ENCODE measurements at regions not wholly inside any gene's neighbourhood (a gene's known extent, or its start where the extent isn't known, plus 50 kb on each side); places are given as distances from the start of the nearest gene placed in this dataset.

DNA sequence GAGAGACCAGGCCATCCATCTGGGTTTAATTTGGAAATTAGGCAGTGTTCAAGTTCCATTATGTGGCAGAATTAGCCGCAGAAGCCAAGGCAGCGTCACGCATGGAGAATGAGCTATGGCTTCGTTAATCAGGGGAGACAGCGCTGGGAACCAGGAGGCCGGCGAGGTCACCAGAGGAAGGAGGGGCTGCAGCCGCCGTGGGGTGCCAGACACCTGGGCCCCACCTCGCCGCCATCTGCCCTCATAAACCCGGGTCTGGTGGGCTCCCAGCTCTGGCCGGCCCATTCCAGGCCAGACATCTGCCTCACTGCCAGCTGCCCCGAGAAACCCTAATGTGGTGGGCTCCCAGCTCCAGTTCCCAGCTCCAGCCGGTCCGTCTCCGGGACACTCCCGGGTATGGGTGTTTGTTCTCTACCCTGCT lies 676.9 kb downstream of the BRD1 start:
- no peak for DNase-seq (ENCODE audit: low read depth in 4 of 4, low spot score in 3 of 4)

DNA sequence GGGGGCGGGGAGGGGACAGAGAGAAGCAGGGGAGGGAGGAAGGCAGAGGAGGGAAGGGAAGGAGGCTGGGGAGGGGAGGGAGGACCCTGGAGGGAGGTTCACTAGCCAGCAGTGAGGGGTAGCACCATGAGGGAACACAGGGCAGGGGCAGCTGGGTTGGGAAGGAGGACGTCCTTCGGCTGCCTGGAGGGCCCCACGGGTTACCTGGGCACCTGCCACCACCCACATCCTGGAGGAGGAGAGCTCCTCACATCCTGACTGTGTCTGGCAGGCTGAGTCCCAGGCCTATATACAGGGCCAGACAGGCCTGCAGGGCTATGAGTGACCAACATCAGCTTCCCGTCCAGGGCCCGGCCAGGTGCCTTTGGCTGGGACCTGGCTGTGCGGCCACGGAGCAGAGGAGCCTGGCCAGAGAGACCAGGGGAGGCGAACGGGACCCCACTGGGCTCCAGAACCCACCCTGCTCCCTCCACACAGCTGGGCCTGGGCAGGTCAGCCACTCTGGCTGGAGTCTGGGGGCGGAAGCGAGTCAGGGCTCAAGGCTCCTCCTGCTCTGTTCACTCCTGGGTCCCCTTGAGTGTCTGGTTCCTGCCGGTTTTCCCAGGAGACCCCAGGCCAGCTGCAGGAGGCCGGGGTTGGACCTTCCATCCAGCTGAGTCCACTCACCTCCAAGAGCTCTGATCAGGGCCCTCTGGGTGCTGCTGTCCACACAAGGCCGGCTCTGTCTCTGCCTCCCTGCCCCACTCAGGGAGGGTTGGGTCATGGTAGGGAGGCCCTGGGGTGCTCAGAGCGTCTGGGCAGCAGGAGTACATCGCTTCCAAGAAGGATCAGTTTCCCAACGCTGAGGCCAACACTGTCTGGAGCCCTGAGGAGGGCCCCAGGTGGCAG lies 677.7 kb downstream of the BRD1 start:
- DNase-seq (ENCODE audit: low read depth in 4 of 4, low spot score in 3 of 4), result no peak

DNA sequence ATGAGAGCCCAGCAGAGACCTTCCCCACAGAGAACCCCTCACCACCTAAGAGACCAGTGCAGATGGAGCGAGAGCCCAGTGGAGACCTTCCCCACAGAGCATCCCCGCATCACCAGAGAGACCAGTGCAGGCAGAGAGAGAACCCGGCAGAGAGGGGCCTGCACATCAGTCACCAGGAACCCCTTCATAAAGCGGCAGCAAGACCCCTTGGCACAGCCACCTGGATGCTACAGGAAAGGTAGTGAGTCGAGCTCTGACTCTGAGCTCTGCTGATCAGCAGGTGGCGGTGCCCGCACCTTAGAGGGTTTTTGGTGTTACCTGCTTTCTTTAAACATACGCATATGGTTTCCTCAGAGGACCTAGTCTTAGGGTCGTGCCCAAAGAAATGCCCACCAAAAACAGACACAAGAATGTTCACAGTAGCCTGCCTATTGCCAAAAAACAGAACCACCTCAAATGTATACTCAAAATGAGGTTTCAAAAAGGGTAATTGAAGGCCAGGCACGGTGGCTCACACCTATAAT lies 678.7 kb downstream of the BRD1 start:
- no peak for DNase-seq (ENCODE audit: low read depth in 4 of 4, low spot score in 3 of 4)

DNA sequence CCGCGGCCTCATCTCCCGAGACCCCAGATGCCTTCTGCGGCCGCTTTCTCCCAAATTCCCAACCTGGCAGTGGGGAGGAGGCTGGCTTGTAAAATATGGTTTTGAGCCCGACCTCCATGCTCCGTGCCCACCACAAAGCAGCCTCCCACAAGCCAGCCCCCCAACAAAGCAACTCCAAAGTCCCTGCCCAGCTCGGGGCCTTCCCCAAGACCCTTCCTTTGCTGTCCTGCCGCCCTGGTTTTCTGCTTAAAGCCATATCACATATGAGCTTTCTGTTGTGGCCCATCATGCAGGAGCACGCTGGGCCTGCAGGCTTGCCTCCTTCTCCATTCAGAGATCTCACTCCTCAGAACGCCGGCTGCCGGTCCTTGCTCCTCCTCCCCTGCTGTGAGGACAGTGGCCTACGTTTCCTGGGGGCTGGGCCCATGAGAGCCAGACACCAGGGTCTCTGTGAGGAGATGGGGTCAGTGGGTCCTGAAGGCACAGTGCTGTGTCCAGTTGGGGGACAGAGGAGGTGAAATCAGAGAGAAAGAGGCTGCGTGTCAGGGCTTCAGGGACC lies 680.0 kb downstream of the BRD1 start:
- DNase-seq (ENCODE audit: low read depth in 4 of 4, low spot score in 3 of 4), result no peak

DNA sequence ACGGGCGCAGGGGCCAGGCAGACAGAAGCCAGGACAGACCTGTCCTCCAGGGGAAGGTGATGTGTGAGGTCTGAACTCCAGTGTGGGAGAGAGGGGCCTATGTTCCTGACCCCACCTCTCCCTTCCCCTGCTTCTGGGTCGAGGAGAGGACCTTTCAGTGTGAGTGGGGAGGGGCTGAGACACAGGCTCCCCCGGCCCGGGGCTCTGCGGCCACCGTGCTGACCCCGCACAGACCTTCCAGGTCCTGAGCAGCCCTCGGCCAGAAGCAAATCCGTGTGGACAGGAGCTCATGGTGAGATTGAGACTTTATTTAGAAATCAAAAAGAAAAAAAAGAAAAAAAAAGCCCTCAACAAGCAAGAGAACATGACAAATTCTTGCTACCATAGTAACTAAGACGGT lies 680.5 kb downstream of the BRD1 start:
- DNase-seq (ENCODE audit: low read depth in 4 of 4, low spot score in 3 of 4), result no peak

DNA sequence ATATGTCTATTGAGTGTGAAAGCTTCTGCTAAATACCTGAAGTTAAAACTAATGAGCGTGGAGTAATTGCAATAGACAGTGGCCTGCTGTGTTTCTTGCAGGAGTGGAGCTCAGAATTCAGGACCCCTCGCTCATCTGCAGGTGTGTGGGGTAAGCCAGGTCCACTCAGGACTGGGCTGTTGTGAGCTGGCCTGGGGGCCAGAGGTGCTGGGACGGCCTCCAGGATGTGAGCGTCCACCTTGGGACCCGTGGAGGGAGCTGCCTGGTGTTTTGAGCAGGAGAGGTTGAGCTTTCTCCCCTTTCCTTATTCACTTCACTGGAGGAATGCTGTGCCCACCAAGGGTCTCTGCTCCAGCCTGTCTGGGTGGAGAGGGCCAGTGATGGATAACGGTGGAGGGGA lies 681.2 kb downstream of the BRD1 start:
- DNase-seq (ENCODE audit: low read depth in 4 of 4, low spot score in 3 of 4), result no peak

DNA sequence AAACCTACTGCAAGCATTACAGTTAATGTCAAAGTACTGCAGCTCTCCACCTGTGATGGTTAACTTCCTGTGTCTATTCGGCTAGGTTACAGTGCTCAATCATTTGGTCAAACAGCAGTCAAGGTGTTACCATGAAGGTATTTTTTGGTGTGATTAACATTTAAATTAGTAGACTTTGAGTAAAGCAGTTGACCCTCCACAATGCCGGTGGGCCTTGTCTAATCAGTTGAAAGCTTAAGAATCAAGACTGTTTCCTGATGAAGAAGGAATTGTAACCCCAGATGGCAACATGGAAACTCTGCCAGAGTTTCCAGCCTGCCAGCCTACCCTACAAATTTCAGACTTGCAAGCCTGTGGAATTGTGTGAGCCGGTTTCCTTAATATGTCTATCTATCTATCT lies 683.9 kb downstream of the BRD1 start:
- no peak for DNase-seq (ENCODE audit: low read depth in 4 of 4, low spot score in 3 of 4)

DNA sequence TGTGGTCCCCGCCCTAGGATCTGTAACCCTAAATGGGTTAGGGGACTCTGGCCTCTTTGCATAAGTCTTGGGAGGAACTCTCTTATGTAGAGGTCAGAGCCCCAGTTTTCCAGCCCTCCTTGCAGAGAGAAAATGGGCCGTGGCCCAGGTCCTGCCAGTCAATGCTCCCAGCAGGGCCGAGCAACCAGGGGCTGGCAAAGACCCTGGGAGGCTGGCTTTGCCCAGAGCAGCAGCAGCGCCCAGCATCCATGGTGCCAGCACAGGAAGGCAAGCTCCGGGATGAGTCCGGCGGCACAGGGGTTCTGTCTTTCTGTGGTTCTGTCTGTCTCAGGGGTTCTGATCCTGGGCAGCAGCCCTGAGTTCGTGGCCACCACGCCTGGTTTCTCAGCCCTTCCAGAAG lies 684.8 kb downstream of the BRD1 start:
- DNase-seq (ENCODE audit: low read depth in 4 of 4, low spot score in 3 of 4), result no peak

DNA sequence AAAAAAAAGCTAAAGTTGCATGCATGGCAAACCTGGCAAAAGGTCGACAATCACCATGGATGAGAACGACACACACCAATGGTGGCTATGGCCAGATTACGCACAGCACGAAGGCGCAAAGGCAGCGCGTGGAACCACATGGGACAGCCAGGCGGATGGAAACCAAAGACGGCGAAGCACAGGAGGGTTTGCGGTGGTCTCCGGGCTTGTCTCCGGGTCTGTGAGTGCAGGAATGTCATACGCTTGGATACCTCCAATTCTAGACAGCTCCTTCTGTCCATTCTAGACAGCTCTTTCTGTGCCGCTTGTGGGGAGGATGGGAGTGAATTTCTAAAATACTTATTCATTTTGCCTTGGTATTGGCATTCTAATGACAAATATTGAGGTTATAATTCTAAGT lies 685.4 kb downstream of the BRD1 start:
- no peak for DNase-seq (ENCODE audit: low read depth in 4 of 4, low spot score in 3 of 4)

DNA sequence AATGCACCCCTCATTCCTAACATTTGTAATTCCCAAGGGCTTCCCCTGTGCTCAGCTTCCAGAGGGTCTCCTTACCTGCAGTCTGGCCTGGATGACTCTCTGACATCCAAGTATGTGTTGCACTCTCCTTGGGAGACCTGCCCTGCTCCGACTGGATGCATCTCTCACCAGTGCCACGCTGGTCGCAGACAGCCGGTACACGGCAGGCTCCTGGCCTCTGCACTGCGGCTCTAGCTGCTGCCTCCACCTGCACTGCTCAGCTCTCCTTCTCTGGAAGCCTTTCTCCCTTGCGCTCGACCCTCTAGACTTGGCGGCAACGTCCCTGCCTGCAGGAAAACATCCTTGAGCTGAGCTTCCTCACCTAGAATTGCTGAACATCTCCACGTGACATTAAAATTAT lies 685.9 kb downstream of the BRD1 start:
- DNase-seq (ENCODE audit: low read depth in 4 of 4, low spot score in 3 of 4), result no peak

DNA sequence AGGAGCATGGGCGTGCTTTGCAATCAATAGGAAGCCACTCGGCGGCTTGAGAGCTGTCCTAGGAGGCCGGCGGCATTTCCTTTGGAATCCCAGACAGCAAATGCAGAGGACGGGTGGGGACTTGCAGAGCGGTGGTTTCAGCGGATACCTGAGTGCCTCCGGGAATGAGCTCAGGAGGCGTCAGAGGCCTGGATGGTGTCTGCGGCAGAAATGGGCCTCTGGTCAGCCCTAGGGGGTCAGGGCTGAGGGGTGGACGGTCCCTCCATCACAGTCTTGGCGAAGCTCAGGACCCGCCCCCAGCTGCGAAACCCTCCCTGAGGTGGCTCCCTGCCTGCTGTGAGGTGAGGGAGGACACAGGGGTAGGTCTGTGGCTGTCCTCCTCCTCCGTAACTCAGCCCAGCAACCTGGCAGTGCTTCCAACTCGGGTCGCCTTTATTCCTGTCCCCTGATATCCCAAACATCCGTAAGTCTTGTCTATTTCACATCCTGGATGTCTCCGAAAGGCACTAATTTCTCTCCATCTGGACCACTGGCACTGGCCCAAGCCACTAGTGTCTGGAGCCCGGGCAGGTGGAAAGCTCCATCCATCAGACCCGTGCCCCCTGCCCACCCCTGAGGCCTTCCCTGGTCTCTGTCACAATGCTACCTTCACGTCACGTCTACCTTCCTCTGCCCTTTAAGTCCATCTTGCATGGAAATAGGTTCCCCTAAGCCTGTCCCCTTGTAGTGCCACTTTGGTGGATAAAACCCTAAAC lies 686.6 kb downstream of the BRD1 start:
- DNase-seq (ENCODE audit: low read depth in 4 of 4, low spot score in 3 of 4), result no peak

DNA sequence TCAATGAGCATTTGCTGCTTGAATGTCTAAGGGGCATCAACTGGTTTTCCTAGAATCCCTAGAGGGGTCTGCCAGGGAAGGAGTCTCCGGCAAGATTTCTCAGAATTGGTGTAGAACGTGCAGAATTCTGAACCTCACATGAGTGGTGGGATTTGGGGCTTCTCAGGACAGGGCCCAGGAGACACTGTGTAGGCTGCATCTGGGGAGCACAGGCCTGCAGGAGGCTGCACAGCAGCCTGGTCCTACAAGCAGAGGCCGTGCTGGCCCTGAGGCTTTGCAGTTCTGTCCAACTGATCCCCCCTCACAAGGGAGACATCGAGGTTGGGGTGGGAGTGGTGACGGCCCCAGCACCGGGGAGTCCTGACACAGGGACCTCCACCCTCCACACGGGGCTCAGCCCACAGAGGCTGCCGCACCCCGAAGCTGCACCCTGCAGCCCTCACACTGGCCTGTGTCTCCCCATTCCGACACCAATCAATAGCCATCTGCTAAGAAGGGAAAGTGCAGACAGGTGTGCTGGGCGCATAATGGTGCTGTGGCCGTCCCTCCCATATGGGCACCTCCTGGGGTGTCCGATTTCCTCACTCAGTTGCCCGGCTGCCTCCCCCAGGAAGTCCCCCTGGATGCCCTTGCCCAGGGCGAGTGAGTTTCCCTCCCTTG lies 688.1 kb downstream of the BRD1 start:
- no peak for DNase-seq (ENCODE audit: low read depth in 4 of 4, low spot score in 3 of 4)

DNA sequence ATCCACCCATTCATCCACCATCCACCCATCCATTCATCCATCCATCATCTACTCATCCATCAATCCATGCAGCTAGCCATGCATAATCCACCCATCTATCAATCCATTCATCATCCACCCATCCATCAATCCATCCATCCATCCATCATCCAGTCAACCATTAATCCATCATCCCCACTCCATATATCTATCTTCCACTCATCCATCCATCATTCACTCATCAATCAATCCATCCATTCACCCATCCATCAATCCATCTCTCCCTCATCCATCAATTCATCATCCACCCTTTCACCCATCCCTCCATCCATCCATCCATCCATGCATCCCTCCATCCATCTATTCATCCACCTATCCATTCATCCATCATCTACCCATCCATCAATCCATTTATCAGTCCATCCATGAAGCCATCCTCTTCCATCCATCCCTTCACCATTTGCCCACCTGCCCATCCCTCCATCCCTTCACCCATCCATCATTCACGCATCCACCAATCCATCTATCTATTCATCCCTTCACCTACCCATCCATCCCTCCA lies 689.4 kb downstream of the BRD1 start:
- no peak for DNase-seq (ENCODE audit: low read depth in 4 of 4, low spot score in 3 of 4)

DNA sequence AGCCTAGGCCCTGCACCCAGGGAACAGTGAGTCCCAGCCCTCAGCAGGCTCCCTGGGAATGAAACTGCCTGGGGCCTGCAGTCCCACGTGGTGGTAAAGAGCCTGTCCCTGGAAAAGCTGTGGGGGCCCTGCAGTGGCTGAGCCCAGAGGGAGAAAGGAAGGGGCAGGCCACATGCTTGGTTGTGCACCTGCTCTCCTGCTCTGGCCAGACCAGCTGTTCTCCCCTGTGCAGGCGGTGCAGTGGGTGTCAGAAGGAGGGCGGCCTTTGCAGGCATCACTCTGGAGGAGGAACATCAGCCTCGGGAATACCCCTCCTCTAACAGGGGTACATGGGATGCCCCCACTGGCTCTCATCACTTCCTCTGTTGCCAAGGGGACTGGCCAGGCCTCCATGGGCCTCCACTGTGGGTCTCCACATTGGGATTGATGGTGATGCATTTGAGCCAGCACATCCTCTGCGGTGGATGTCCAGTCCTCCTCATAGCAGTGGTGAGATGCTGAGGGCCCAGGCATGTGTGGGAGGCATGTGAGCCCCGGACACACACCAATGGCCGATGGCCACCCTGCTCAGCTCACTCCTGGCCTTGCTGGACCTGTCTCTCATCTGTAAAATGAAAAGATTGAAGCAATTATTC lies 690.4 kb downstream of the BRD1 start:
- no peak for DNase-seq (ENCODE audit: low read depth in 4 of 4, low spot score in 3 of 4)

DNA sequence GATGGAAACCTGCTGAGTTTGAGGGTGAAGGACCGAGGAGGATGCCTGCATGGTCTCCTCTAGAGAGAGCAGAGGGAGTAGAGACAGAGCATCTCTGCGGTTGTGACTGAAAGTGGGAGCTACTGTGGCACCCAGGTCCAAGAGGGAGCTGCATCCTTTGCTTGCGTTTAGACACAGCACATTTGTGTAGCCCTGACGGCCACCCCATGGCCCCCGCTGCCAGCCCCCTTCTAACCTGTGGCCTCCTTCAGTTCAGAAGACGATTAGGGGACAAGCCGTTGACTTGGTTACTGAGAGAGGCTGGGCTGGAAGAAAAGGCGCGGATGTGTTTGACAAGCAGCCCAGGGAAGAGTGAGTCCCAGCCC lies 690.9 kb downstream of the BRD1 start:
- DNase-seq (ENCODE audit: low read depth in 4 of 4, low spot score in 3 of 4), result no peak

DNA sequence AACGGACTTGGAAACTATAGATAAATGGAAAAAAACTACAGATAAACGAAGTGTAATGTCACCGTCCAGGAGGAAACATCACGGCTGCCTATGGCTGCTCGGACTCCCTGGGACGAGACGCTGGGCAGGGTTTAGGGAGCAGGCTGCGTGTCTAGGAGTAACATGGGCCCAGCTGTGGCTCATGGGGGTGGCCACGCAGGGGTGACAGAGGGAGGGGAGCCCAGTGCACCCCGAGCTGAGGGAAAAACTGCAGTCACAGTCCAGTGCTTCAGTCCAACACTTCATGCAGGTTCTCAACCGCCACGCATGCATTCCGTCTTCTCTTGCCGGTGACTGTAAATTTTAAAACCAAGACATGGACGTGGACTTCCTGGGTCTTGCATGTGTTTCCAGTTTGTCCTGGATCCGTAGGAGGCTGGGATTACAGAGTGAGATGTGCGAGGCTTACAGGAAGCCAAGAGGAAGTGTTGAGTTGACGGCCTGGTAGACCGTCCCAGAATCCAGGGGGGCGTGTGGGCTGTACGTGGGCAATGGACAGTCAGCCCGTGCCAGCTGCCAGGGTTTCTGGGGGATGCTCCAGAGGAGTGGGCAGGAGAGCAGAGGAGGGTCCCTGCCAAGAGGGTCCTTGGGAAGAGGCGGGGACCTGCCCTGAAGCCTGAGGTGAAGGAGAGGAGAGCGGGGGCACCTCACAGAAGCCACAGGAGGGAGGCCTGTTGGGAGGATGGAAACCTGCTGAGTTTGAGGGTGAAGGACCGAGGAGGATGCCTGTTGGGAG lies 691.4 kb downstream of the BRD1 start:
- no peak for DNase-seq (ENCODE audit: low read depth in 4 of 4, low spot score in 3 of 4)

DNA sequence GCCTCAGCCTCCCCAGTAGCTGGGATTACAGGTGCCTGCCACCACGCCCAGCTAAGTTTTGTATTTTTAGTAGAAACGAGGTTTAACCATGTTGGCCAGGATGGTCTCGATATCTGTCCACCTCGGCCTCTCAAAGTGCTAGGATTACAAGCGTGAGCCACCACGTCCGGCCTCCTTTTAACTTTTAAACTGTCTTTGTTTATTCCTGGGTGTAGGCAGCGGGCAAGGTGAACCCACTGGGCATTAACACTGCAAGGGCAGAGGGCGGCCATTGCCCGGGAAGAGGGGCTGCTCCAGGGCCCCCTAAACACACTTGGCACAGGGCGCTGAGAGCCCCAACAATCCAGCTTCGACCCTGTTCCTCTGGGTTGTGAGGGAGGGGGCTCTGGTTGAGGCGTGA lies 693.6 kb downstream of the BRD1 start:
- DNase-seq (ENCODE audit: low read depth in 4 of 4, low spot score in 3 of 4), result no peak

DNA sequence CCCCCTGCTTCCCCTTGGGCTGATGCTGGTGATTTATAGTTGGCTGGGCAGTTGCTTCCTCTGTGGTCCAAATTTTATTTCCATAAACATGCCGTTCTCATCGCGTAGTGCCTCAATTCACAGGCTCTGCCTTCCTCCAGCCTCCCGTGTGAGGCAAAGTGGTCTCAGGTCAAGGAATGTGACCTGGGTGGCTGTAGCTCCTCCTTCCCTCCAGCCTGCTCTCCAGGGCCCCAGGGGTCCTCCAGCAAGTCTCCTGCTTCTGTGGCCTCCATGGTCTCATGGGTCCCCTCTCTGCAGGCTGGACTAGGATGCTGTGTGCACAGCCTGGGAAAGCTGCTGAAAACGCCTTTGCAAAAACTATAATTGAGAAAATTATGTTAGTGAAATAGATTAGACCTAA lies 694.1 kb downstream of the BRD1 start:
- DNase-seq (ENCODE audit: low read depth in 4 of 4, low spot score in 3 of 4), result no peak

DNA sequence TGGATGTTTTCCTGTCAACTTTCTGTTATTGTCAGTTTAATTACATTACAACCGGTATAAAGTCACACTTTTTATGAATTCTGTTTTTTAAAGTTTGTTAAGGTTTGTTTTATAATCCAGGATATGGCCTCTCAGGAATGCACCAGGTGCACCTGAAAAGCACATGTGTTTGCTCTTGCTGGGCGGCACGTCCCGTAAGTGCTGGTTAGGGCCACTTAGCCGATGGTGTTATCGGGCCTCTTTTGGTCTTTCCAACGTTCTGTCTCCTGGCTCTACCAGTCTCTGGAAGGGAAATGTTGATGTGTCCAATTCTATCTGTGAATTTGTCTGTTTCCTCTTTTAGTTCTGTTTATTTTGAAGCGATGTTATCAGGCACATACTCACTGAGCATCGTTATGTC lies 695.7 kb downstream of the BRD1 start:
- no peak for DNase-seq (ENCODE audit: low read depth in 4 of 4, low spot score in 3 of 4)

DNA sequence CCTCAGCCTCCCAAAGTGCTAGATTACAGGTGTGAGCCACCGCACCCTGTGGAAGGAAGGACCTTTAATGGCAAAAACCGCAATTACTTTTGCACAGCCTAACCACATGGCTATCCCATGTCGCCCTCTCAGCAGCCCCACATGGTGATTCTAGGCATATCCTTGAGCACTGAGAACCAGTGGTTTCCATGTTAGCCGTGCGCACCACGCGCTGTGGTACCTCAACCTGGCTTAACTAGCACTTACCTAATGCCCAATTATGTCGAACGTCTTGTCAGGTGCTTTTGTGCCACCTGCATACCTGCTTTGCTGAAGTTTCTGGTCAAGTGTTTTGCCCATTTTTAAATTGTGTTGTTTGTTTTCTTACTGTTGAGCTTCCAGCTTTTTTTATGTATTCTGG lies 697.9 kb downstream of the BRD1 start:
- no peak for DNase-seq (ENCODE audit: low read depth in 4 of 4, low spot score in 3 of 4)
